ENCODE measurements at regions not wholly inside any gene's neighbourhood (a gene's known extent, or its start where the extent isn't known, plus 50 kb on each side); places are given as distances from the start of the nearest gene placed in this dataset.

DNA sequence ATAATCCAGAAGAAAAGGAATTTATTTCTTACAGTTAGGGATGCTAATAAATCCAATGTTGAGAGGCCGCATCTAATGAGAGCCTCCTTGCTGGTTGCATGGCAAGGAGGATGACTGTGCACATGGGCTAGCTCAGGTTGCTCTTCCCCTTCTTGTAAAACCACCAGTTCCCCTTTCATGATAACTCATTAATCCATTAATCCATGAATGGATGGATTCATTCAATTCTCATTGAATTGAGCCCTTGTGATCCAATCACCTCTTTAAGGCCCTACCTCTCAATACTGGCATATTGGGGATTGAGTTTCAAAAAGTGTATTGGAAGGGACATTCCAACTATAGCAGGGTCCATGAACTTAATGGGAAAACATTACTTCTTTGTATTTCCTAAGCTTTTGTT is 149.5 kb downstream of the BMP2 start:
- no peak overlapping the region for H3K4me3 ChIP-seq (ENCODE audit: low read depth, low read length)
- no peaks in the 10 kb centered on the region for H3K4me1 ChIP-seq (ENCODE audit: control insufficient read depth, insufficient read depth, low read length, unreplicated experiment)
- H2AFZ ChIP-seq (ENCODE audit: low read length, unreplicated experiment), result no peak overlapping the region
- no peaks in the 10 kb centered on the region for H3K27me3 ChIP-seq (ENCODE audit: insufficient read depth, low read length)
- no peaks in the 10 kb centered on the region for H3K36me3 ChIP-seq (ENCODE audit: insufficient read depth, low read length)
- no peaks in the 10 kb centered on the region for H3K79me2 ChIP-seq (ENCODE audit: control insufficient read depth, insufficient read depth, low read length, unreplicated experiment)
- no peak overlapping the region for H3K27ac ChIP-seq (ENCODE audit: low read depth, low read length)

DNA sequence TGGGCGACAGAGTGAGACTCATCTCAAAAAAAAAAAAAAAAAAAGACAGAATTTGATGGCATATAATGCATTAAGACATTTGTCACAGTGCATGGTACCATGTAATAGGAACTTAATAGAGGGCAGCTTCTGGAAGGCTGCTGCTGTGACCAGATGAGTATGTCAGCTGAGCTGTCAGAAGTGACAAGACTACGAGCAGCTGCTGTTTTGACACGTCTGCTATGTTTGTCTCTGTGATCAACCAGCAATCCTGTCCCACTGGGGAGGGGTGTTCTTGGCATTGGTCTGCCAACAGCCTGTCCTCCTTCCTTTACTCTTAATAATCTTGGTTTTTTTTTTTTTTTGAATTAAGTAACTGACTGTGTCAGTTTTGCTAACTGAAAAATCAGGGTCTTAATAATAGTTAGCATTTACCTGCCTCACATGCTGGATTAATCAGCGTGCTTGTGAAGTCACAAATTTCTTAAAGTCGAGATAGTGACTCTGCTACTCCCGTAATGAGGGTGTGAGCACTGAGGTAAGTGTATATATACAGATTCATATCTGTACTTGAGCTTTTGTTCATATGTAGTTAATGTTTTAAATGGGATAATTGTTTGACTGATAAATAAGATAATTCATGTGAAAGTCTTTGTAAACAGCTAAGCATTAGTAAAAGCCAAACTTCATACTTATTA is 152.4 kb downstream of the BMP2 start:
- Histone ChIP-seq H3K4me1 (ENCODE audit: control insufficient read depth, insufficient read depth, low read length, unreplicated experiment) (no peaks in the 10 kb centered on the region), H3K36me3 (ENCODE audit: insufficient read depth, low read length) (no peaks in the 10 kb centered on the region), H3K27ac (ENCODE audit: low read depth, low read length) (no peak overlapping the region), H3K4me3 (ENCODE audit: low read depth, low read length) (no peak overlapping the region), H2AFZ (ENCODE audit: low read length, unreplicated experiment) (no peak overlapping the region), H3K27me3 (ENCODE audit: insufficient read depth, low read length) (peaks cover 3% of the 10 kb centered on the region; the same call in 1 of the 2 replicates), H3K79me2 (ENCODE audit: control insufficient read depth, insufficient read depth, low read length, unreplicated experiment) (no peaks in the 10 kb centered on the region)

DNA sequence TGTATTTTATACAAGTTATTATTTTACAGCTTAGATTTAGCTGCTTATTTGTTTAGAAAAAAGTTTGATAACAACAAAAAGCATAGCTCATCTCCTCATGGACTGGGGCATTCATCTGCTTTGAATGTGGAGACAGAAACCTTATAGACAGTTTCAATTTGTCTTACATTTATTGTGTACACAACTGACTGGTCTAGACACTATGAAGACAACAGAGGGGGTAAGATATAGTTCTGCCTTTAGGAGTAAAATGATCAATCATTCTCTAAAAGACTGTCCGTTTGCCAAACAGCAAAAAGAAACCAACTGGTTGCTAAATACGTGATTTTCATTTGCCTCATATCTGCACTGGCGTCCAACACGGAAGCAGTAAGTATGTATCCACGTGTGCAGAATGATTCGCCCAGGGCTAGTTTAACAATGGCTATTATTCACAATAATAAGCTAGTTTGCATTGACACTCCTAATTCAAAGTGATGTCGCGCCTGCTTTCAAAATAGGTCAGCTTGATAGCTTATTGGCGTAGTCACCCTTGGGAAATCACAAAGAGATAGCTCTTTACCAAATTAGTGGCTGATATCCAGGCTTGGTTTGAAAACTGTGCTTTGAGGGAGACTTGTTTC is 153.6 kb downstream of the BMP2 start:
- Histone ChIP-seq H3K36me3 (ENCODE audit: insufficient read depth, low read length) (no peaks in the 10 kb centered on the region), H3K4me1 (ENCODE audit: control insufficient read depth, insufficient read depth, low read length, unreplicated experiment) (no peaks in the 10 kb centered on the region), H2AFZ (ENCODE audit: low read length, unreplicated experiment) (no peak overlapping the region), H3K27me3 (ENCODE audit: insufficient read depth, low read length) (peaks cover 3% of the 10 kb centered on the region; the same call in 1 of the 2 replicates), H3K27ac (ENCODE audit: low read depth, low read length) (no peak overlapping the region), H3K4me3 (ENCODE audit: low read depth, low read length) (no peak overlapping the region), H3K79me2 (ENCODE audit: control insufficient read depth, insufficient read depth, low read length, unreplicated experiment) (no peaks in the 10 kb centered on the region)

DNA sequence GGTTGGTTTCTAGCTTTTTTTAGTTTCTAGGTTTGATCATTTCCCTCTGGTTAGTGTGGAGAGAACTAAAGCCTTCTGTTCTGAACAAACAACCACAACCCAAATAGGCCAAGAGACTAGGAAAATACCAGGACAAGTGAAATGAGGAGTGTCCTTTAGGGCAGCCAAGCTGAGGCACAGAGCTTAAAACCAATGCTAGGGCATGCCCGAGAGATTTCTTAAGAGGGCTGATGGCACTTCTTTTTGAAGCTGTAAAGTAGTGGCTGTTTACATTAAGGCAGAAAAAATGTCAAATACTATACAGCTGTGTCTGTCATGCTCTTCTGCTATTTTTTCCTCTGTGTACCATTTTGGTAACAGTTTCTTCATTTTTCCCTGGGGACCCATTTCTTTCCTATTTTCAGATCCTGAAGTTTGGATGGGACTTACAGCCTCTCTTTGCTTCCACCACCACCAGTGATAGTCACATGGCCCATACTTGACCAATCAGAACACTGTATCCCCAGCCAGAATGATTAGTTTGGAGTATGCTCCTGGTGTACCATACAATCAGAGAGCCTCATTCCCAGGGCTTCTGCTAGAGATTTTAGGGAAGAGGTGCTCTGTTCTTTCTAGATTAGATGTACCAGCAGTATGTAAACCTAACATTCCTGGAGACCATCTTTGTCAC is 154.4 kb downstream of the BMP2 start:
- Histone ChIP-seq H3K27ac (ENCODE audit: low read depth, low read length) (no peak overlapping the region), H2AFZ (ENCODE audit: low read length, unreplicated experiment) (no peak overlapping the region), H3K36me3 (ENCODE audit: insufficient read depth, low read length) (no peaks in the 10 kb centered on the region), H3K4me1 (ENCODE audit: control insufficient read depth, insufficient read depth, low read length, unreplicated experiment) (no peaks in the 10 kb centered on the region), H3K79me2 (ENCODE audit: control insufficient read depth, insufficient read depth, low read length, unreplicated experiment) (no peaks in the 10 kb centered on the region), H3K27me3 (ENCODE audit: insufficient read depth, low read length) (peaks cover 3% of the 10 kb centered on the region; the same call in 1 of the 2 replicates), H3K4me3 (ENCODE audit: low read depth, low read length) (no peak overlapping the region)

DNA sequence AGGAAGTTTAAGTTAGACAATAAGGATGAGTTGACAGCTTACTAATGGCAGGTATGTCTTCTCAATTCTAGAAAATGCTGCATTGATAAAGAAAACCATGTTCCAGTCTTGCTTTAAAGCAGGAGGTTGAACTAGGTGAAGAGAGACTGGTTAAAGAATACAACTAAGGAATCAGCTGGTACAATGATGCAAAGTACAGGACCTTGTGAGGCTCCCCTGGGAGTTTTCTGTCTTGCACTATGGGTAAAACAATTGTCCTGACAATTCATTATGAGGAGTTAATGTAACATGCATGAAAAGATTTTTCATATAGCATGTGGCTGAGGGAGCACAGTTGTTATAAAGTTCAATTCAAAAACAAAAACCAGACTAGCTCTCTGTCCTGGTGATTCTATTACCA is 157.2 kb downstream of the BMP2 start:
- peaks cover 3% of the 10 kb centered on the region; the same call in 1 of the 2 replicates for H3K27me3 ChIP-seq (ENCODE audit: insufficient read depth, low read length)
- peak overlapping the region; percentile 69 for H3K4me3 ChIP-seq (ENCODE audit: low read depth, low read length)
- H3K4me1 ChIP-seq (ENCODE audit: control insufficient read depth, insufficient read depth, low read length, unreplicated experiment), result no peaks in the 10 kb centered on the region
- H3K79me2 ChIP-seq (ENCODE audit: control insufficient read depth, insufficient read depth, low read length, unreplicated experiment), result no peaks in the 10 kb centered on the region
- H2AFZ ChIP-seq (ENCODE audit: low read length, unreplicated experiment), result no peak overlapping the region
- H3K36me3 ChIP-seq (ENCODE audit: insufficient read depth, low read length), result no peaks in the 10 kb centered on the region
- no peak overlapping the region for H3K27ac ChIP-seq (ENCODE audit: low read depth, low read length)

DNA sequence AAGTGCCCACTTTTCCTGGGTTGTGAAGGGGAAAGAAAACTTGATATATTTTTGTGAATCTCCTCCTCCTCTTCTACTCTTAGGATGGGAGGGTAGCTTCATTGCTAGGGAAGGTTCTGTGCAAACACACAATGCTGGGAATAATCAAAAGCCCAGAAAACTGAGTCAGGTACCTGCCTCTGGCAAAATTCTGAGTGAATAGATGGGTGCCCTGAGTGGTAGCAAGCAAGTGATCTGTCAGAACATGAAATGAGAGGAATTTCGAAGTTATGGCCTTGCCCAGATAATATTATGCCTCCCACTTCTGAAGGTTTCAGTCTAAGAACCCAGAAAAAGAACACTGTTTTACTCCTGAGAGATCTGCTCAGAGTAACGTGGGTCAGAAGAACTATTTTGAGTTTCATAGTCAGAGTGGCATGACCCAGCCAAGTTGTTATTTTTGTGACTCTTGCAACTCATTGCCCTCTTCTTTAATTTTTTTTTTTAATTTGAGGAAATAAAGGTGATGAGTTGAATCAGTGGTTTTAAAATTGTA is 158.3 kb downstream of the BMP2 start:
- Histone ChIP-seq H3K36me3 (ENCODE audit: insufficient read depth, low read length) (no peaks in the 10 kb centered on the region), H3K4me3 (ENCODE audit: low read depth, low read length) (peak overlapping the region; percentile 69), H3K27ac (ENCODE audit: low read depth, low read length) (no peak overlapping the region), H3K27me3 (ENCODE audit: insufficient read depth, low read length) (peaks cover 3% of the 10 kb centered on the region; the same call in 1 of the 2 replicates), H2AFZ (ENCODE audit: low read length, unreplicated experiment) (peak overlapping the region; percentile 48), H3K79me2 (ENCODE audit: control insufficient read depth, insufficient read depth, low read length, unreplicated experiment) (no peaks in the 10 kb centered on the region), H3K4me1 (ENCODE audit: control insufficient read depth, insufficient read depth, low read length, unreplicated experiment) (no peaks in the 10 kb centered on the region)

DNA sequence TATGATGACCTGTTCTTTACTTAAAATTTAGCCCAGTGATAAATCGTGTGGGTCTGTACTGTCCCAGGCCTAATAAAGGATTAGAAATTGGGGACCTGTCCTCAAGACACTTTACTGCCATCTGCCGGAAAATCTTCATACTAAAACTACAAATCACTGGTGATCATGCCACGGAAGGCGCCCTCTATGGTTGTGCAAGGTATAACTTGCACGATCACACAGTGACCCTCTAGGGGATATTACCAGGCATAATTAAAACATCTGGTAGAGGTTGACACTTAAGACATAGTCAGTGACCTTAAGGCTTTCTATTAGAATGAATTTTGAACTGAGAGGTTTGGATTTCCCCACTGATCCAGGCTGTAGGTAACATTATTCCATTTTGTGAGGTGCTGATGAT is 172.6 kb downstream of the BMP2 start:
- no peak overlapping the region for H3K27ac ChIP-seq (ENCODE audit: low read depth, low read length)
- H3K27me3 ChIP-seq (ENCODE audit: insufficient read depth, low read length), result no peaks in the 10 kb centered on the region
- H3K4me1 ChIP-seq (ENCODE audit: control insufficient read depth, insufficient read depth, low read length, unreplicated experiment), result no peaks in the 10 kb centered on the region
- no peaks in the 10 kb centered on the region for H3K36me3 ChIP-seq (ENCODE audit: insufficient read depth, low read length)
- H2AFZ ChIP-seq (ENCODE audit: low read length, unreplicated experiment), result no peak overlapping the region
- no peak overlapping the region for H3K4me3 ChIP-seq (ENCODE audit: low read depth, low read length)
- no peaks in the 10 kb centered on the region for H3K79me2 ChIP-seq (ENCODE audit: control insufficient read depth, insufficient read depth, low read length, unreplicated experiment)

DNA sequence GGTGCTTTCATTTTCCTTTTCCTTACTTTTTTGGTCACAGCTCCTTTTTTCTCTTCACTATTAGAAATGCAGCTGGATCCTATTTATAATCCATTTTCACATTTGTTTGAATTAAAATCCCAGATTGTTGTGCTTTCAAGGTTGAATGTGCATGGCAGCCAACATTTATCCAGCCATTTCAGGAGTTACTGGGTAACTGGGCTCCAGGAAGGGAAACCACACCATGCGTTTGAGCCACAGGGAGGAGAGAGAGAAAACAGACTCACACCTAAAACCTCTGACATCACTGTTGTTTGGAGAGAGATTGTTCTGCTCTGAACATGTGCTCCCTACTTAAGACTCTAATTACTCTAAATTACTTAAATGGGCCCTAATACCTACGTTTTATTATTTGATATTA is 173.4 kb downstream of the BMP2 start:
- no peaks in the 10 kb centered on the region for H3K27me3 ChIP-seq (ENCODE audit: insufficient read depth, low read length)

DNA sequence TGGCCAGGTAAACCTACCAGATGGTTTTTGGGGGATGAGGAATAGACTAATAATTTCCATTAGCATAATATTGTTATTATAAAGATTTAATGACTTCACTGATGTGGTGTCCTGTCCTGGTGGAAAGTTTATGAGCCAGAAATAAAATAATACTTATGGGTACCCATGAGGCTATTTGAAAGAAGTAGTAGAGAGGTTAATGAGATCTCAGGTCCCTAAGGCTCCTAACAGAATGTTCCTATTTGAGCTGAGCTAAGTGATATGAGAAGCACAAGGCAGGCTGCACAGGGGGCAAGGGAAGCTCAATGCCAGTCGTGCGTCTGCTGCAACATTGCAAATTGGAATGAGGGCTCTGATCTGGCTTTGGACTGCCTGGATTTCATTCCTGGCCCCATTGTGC is 174.1 kb downstream of the BMP2 start:
- no peak overlapping the region for H3K27ac ChIP-seq (ENCODE audit: low read depth, low read length)
- H3K79me2 ChIP-seq (ENCODE audit: control insufficient read depth, insufficient read depth, low read length, unreplicated experiment), result no peaks in the 10 kb centered on the region
- no peak overlapping the region for H3K4me3 ChIP-seq (ENCODE audit: low read depth, low read length)
- no peak overlapping the region for H2AFZ ChIP-seq (ENCODE audit: low read length, unreplicated experiment)
- H3K27me3 ChIP-seq (ENCODE audit: insufficient read depth, low read length), result no peaks in the 10 kb centered on the region
- no peaks in the 10 kb centered on the region for H3K4me1 ChIP-seq (ENCODE audit: control insufficient read depth, insufficient read depth, low read length, unreplicated experiment)
- H3K36me3 ChIP-seq (ENCODE audit: insufficient read depth, low read length), result no peaks in the 10 kb centered on the region

More for the DNA sequence above, 173.4 kb downstream of the BMP2 start:
- Histone ChIP-seq H3K4me1 (ENCODE audit: control insufficient read depth, insufficient read depth, low read length, unreplicated experiment) (no peaks in the 10 kb centered on the region), H3K4me3 (ENCODE audit: low read depth, low read length) (no peak overlapping the region), H2AFZ (ENCODE audit: low read length, unreplicated experiment) (no peak overlapping the region), H3K27ac (ENCODE audit: low read depth, low read length) (no peak overlapping the region), H3K79me2 (ENCODE audit: control insufficient read depth, insufficient read depth, low read length, unreplicated experiment) (no peaks in the 10 kb centered on the region), H3K36me3 (ENCODE audit: insufficient read depth, low read length) (no peaks in the 10 kb centered on the region)

DNA sequence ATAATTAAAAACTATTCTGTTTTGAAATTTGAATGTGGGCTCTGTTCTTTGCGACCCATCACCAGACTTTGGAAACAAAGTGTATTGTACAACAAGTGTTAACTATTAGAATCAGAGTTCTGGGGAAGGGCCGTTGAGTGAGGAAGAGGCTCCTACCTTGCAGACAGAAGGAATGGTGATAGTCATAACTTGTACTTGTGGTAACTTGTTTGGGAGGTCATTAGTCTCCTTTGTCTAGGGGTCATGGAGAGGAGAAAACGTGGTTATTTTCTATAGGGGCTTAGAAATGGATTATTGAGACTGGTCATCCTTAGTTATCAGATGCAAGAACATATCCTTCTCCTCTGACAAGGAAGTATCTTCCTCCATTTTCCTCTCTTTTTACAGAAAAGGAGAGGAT is 174.8 kb downstream of the BMP2 start:
- Histone ChIP-seq H3K27ac (ENCODE audit: low read depth, low read length) (no peak overlapping the region), H3K4me3 (ENCODE audit: low read depth, low read length) (no peak overlapping the region), H2AFZ (ENCODE audit: low read length, unreplicated experiment) (no peak overlapping the region), H3K27me3 (ENCODE audit: insufficient read depth, low read length) (no peaks in the 10 kb centered on the region), H3K36me3 (ENCODE audit: insufficient read depth, low read length) (no peaks in the 10 kb centered on the region), H3K4me1 (ENCODE audit: control insufficient read depth, insufficient read depth, low read length, unreplicated experiment) (no peaks in the 10 kb centered on the region), H3K79me2 (ENCODE audit: control insufficient read depth, insufficient read depth, low read length, unreplicated experiment) (no peaks in the 10 kb centered on the region)
